ENCODE measurements at regions not wholly inside any gene's neighbourhood (a gene's known extent, or its start where the extent isn't known, plus 50 kb on each side); places are given as distances from the start of the nearest gene placed in this dataset.

GRCh38 chr2:120822933-120823332 lies 87.3 kb downstream of the GLI2 start:
- peaks cover 0 to 13% of the 10 kb centered on the region in 2 donors for H3K4me1 ChIP-seq (replicated peaks in 1 of 2)
- no peaks in the 10 kb centered on the region for H3K9me3 ChIP-seq (replicated peaks in 1 of 3)
- no peak overlapping the region for H3K27ac ChIP-seq
- H3K27me3 ChIP-seq, result no peaks in the 10 kb centered on the region
- intact Hi-C loops (cut with DNase I), result no loop called here
- WGBS, 4 donors, result 91 to 95% (median 92%) methylated on average over 11 of the region's 11 CpGs
- H3K36me3 ChIP-seq (replicated peaks in 1 of 2), result no peaks in the 10 kb centered on the region
- no peak for DNase-seq
- H3K4me3 ChIP-seq, result no peak overlapping the region
- TF ChIP-seq, protein P1, sequence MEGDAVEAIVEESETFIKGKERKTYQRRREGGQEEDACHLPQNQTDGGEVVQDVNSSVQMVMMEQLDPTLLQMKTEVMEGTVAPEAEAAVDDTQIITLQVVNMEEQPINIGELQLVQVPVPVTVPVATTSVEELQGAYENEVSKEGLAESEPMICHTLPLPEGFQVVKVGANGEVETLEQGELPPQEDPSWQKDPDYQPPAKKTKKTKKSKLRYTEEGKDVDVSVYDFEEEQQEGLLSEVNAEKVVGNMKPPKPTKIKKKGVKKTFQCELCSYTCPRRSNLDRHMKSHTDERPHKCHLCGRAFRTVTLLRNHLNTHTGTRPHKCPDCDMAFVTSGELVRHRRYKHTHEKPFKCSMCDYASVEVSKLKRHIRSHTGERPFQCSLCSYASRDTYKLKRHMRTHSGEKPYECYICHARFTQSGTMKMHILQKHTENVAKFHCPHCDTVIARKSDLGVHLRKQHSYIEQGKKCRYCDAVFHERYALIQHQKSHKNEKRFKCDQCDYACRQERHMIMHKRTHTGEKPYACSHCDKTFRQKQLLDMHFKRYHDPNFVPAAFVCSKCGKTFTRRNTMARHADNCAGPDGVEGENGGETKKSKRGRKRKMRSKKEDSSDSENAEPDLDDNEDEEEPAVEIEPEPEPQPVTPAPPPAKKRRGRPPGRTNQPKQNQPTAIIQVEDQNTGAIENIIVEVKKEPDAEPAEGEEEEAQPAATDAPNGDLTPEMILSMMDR (IDR thresholded peaks at IDR 0.05), result no peak
- TF ChIP-seq POLR2A (IDR thresholded peaks at IDR 0.05), result no peak

GRCh38 chr2:120823551-120823950 lies 87.9 kb downstream of the GLI2 start:
- 96 to 99% (median 97%) methylated on average over 10 of the region's 10 CpGs for WGBS, 4 donors
- no peaks in the 10 kb centered on the region for H3K27me3 ChIP-seq
- intact Hi-C loops (cut with DNase I), result no loop called here
- no peaks in the 10 kb centered on the region for H3K36me3 ChIP-seq (replicated peaks in 1 of 2)
- H3K4me3 ChIP-seq, result no peak overlapping the region
- no peak for TF ChIP-seq POLR2A (IDR thresholded peaks at IDR 0.05)
- TF ChIP-seq, protein P1 (IDR thresholded peaks at IDR 0.05), result no peak
- no peaks in the 10 kb centered on the region for H3K9me3 ChIP-seq (replicated peaks in 1 of 3)
- no peak overlapping the region for H3K27ac ChIP-seq
- peaks cover 0 to 7% of the 10 kb centered on the region in 2 donors for H3K4me1 ChIP-seq (replicated peaks in 1 of 2)
- DNase-seq, result no peak

DNA sequence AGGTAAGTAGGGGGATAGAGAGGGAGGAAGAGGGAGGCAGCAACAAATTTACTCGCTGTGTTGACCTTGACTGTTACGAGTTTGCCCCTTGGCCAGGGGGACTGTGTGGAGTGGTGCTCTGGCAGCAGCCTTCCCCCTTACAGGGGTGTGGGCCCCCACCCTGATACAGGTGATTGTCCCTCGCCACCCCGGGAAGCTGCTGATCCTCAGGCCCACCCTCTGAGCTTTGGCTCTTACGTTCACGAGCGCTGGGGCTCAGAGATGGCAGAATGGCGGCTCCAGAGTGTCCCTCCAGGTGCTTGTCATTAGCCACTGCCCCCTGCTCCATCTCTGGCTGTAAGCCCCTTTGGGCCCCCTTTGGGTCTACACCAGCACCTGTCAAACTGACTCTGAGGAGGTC lies 88.6 kb downstream of the GLI2 start:
- H3K4me3 ChIP-seq, result no peak overlapping the region
- no peak for DNase-seq
- intact Hi-C loops (cut with DNase I), result no loop called here
- peaks cover 0 to 4% of the 10 kb centered on the region in 2 donors for H3K4me1 ChIP-seq (replicated peaks in 1 of 2)
- TF ChIP-seq, protein P1 (IDR thresholded peaks at IDR 0.05), result no peak
- no peak for TF ChIP-seq POLR2A (IDR thresholded peaks at IDR 0.05)
- H3K36me3 ChIP-seq (replicated peaks in 1 of 2), result no peaks in the 10 kb centered on the region
- no peaks in the 10 kb centered on the region for H3K27me3 ChIP-seq
- 93 to 95% (median 95%) methylated on average over 2 to 8 of the region's 8 CpGs for WGBS, 4 donors
- no peaks in the 10 kb centered on the region for H3K9me3 ChIP-seq (replicated peaks in 1 of 3)
- no peak overlapping the region for H3K27ac ChIP-seq

- Histone ChIP-seq H3K4me3 (no peak overlapping the region), H3K27ac (peak overlapping the region in 1 of 5 donors; percentile 17), H3K36me3 (replicated peaks in 1 of 2) (no peaks in the 10 kb centered on the region), H3K9me3 (replicated peaks in 1 of 3) (no peaks in the 10 kb centered on the region), H3K27me3 (no peaks in the 10 kb centered on the region), H3K4me1 (replicated peaks in 1 of 2) (peaks cover 0 to 6% of the 10 kb centered on the region in 2 donors)
- 32 to 91% (median 62%) methylated on average over 4 to 13 of the region's 13 CpGs for WGBS, 4 donors
- intact Hi-C loops (cut with DNase I), result no loop called here
- peak in 6 of 7 donors; percentile 26 to 83 (median 42) for DNase-seq
- TF ChIP-seq POLR2A (IDR thresholded peaks at IDR 0.05), result no peak
- TF ChIP-seq, protein P1 (IDR thresholded peaks at IDR 0.05), result no peak
Observed at GRCh38 chr2:120825370-120826259, 89.9 kb downstream of the GLI2 start.
